ENCODE measurements at regions not wholly inside any gene's neighbourhood (a gene's known extent, or its start where the extent isn't known, plus 50 kb on each side); places are given as distances from the start of the nearest gene placed in this dataset.

DNA sequence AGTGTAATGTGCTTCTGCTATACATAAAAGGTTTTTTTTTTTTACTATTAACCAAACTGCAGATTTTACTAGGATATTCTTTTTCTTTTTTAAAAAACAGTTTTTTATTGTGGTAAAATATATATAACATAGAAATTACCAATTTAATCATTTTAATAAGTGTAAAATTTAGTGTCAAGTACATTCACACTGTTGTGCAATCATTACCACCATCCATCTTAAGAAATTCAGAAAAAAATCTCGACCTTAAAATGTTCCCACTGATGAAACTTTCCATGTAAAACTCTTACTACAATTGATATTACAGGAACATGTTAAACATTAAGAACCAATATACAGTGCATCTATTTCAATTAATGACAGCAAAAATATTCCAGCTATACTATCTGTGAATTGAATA lies 244.8 kb upstream of the FAT3 start:
- no peak for DNase-seq (ENCODE audit: low read depth)
- in situ Hi-C loops (cut with HindIII; ENCODE audit: low pct_unique_long_range_greater_than_20kb, low sequenced_read_pairs): no loop called here

DNA sequence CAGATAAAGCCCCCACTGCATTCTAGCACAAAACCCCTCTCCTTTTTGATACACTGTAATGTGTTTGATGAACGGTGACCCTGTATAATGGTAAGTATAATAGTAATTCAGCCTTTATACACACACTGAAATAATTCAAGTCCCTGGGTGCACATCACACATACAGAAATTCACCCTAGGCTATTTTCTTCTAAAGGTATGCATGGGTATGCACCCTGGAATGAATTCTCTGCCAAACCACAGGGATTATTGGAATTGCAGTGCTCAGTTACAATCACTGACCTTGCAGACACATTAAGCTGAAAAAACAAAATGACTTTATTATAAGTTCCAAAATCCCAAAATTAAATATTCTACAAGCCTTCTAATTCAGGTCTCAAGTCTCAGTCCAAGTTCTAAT lies 245.9 kb upstream of the FAT3 start:
- in situ Hi-C loops (cut with HindIII; ENCODE audit: low pct_unique_long_range_greater_than_20kb, low sequenced_read_pairs): no loop called here
- DNase-seq (ENCODE audit: low read depth): no peak

DNA sequence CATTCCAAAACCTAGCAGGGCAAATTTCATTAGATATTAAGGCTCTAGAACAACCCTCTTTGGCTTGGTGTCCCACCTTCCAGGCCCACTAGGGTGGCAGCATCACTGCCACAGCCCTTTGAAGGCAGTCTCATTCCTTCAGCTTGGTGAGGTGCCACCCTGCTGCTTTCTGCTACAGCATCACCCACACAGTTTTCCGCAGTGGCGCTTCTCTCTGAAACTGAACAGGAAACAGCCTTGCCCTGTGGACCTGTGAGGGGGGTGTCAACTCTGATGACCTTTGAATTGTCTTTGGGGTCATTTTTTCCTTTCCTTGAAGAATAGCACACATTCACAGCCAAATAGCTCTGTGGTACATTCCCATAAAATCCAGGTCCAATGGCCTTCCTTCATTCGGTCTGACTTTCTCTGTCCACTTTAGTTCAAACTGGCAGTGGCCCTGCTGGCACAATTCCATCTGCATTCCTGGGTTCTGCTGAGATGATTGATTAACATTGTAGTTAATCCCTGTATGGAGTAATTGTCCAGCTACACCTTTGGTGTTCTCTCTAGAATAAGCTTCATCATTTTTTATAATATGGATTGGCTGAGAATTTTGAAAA lies 251.9 kb upstream of the FAT3 start:
- no peak for DNase-seq (ENCODE audit: low read depth)

DNA sequence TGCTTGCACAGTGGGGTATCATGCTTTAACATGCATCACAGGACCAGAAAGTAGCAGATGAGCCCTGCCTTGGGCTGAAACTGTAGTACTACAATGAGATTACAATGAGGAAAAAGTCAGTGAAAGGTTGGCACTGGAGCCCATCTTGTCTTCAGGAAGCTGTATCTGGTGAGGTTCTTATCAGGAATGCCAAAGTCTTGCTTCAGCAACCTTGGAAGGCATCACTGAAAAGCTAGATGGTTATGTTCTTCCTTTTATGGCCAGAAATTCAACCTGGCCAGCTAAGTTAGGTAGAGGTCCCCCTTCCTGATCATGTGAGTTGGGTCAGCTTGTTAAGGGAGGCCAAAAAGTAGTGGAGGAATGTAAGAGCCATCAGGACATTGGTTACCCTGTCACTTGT lies 254.0 kb upstream of the FAT3 start:
- DNase-seq (ENCODE audit: low read depth): no peak
- in situ Hi-C loops (cut with HindIII; ENCODE audit: low pct_unique_long_range_greater_than_20kb, low sequenced_read_pairs): no loop called here

More for the DNA sequence above, 251.9 kb upstream of the FAT3 start:
- in situ Hi-C loops (cut with HindIII; ENCODE audit: low pct_unique_long_range_greater_than_20kb, low sequenced_read_pairs): no loop called here

DNA sequence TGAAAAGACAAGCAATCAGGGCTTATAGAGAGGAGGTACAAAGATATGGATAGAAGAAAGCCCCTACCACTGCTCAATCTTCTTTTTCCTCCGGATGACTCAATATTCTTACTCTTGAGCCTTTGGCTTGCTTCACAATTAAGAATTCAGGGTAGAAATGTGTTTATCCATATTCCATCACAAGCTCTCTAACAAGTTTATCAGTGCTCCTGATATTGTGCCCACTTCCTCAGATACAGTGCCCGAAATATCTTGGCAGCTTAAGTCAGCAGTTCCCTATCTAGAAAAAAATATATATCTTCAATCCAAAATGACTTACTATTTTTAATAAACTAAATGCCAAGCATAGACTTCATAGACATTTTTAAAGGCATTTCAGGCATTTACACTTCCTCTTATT lies 255.1 kb upstream of the FAT3 start:
- DNase-seq (ENCODE audit: low read depth): no peak
- in situ Hi-C loops (cut with HindIII; ENCODE audit: low pct_unique_long_range_greater_than_20kb, low sequenced_read_pairs): no loop called here

- DNase-seq (ENCODE audit: low read depth): no peak
- in situ Hi-C loops (cut with HindIII; ENCODE audit: low pct_unique_long_range_greater_than_20kb, low sequenced_read_pairs): no loop called here
These were observed 256.9 kb upstream of the FAT3 start for GRCh38 chr11:91967691-91968045.

DNA sequence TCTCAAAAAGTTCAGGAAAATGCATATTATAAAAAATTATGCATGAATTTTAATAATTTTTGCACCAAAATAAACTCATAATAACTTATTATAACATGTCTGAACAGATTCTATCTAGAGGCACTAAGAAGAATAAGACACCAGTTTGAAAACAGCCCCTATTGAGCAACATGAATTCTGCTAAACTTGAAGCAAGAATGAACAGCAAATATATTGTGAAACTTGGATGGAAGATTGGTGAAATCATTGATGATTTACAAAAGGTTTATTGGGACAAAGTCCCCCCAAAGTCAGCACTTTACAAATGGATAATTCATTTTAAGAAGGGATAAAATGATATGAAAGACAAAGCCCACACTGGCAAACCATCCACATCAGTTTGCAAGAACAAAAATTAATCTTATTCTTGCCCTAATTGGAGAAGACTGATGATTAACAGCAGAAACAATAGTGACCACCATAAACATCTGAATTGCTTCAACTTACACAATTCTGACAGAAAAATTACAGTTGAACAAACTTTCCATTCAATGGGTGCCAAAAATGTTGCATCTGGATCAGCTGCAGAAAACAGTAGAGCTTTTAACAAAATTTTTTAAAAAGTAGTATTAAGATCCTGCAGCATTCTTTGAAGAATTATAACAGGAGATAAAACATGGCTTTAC lies 257.5 kb upstream of the FAT3 start:
- in situ Hi-C loops (cut with HindIII; ENCODE audit: low pct_unique_long_range_greater_than_20kb, low sequenced_read_pairs): no loop called here
- no peak for DNase-seq (ENCODE audit: low read depth)

GRCh38 chr11:91966368-91966767 lies 258.2 kb upstream of the FAT3 start:
- in situ Hi-C loops (cut with HindIII; ENCODE audit: low pct_unique_long_range_greater_than_20kb, low sequenced_read_pairs): no loop called here
- DNase-seq (ENCODE audit: low read depth): no peak

- in situ Hi-C loops (cut with HindIII; ENCODE audit: low pct_unique_long_range_greater_than_20kb, low sequenced_read_pairs): no loop called here
- DNase-seq (ENCODE audit: low read depth): no peak
These were observed 263.8 kb upstream of the FAT3 start for GRCh38 chr11:91960770-91961169.

- in situ Hi-C loops (cut with HindIII; ENCODE audit: low pct_unique_long_range_greater_than_20kb, low sequenced_read_pairs): no loop called here
- no peak for DNase-seq (ENCODE audit: low read depth)
These were observed 265.2 kb upstream of the FAT3 start for GRCh38 chr11:91959411-91959810.

- DNase-seq (ENCODE audit: low read depth): no peak
These were observed 267.9 kb upstream of the FAT3 start for GRCh38 chr11:91956711-91957110.

GRCh38 chr11:91955206-91955605 lies 269.4 kb upstream of the FAT3 start:
- in situ Hi-C loops (cut with HindIII; ENCODE audit: low pct_unique_long_range_greater_than_20kb, low sequenced_read_pairs): no loop called here
- no peak for DNase-seq (ENCODE audit: low read depth)

More at GRCh38 chr11:91956711-91957110, 267.9 kb upstream of the FAT3 start:
- in situ Hi-C loops (cut with HindIII; ENCODE audit: low pct_unique_long_range_greater_than_20kb, low sequenced_read_pairs): no loop called here

GRCh38 chr11:91952056-91952455 lies 272.6 kb upstream of the FAT3 start:
- in situ Hi-C loops (cut with HindIII; ENCODE audit: low pct_unique_long_range_greater_than_20kb, low sequenced_read_pairs): no loop called here
- DNase-seq (ENCODE audit: low read depth): peak; percentile 19

GRCh38 chr11:91947215-91947820 lies 277.3 kb upstream of the FAT3 start:
- in situ Hi-C loops (cut with HindIII; ENCODE audit: low pct_unique_long_range_greater_than_20kb, low sequenced_read_pairs): no loop called here
- DNase-seq (ENCODE audit: low read depth): peak; percentile 77

GRCh38 chr11:91946397-91946951 lies 278.1 kb upstream of the FAT3 start:
- in situ Hi-C loops (cut with HindIII; ENCODE audit: low pct_unique_long_range_greater_than_20kb, low sequenced_read_pairs): no loop called here
- peak; percentile 46 for DNase-seq (ENCODE audit: low read depth)

GRCh38 chr11:91935120-91935519 lies 289.5 kb upstream of the FAT3 start:
- in situ Hi-C loops (cut with HindIII; ENCODE audit: low pct_unique_long_range_greater_than_20kb, low sequenced_read_pairs): no loop called here

GRCh38 chr11:91932151-91932821 lies 292.3 kb upstream of the FAT3 start:
- in situ Hi-C loops (cut with HindIII; ENCODE audit: low pct_unique_long_range_greater_than_20kb, low sequenced_read_pairs): no loop called here
- DNase-seq (ENCODE audit: low read depth): peak; percentile 46

More at GRCh38 chr11:91935120-91935519, 289.5 kb upstream of the FAT3 start:
- DNase-seq (ENCODE audit: low read depth): no peak

DNA sequence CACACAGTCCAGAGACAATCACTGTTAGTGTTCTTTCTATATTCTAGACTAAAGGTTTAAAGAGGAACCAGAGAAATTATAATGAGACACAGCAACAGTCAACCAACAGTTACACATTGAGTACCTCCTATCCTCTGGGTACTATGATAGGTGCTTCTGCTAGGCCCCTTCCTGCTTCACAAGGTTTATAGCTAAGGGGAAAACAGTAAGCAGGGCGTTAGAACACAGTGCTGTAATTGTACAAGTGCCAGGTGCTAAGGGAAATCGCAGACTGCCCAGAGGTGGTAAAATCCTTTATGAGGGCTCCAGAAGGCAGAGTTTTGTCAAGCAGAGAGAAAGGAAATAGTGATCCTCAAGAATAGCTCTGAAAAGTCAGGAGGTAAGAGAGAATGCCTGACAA lies 297.2 kb upstream of the FAT3 start:
- no peak for DNase-seq (ENCODE audit: low read depth)
- in situ Hi-C loops (cut with HindIII; ENCODE audit: low pct_unique_long_range_greater_than_20kb, low sequenced_read_pairs): no loop called here

- no peak for DNase-seq (ENCODE audit: low read depth)
- in situ Hi-C loops (cut with HindIII; ENCODE audit: low pct_unique_long_range_greater_than_20kb, low sequenced_read_pairs): no loop called here
These were observed 297.7 kb upstream of the FAT3 start for GRCh38 chr11:91926965-91927364.

Measured in Caki2 (cell line).